Epithelial cell of esophagus (primary cell): ENCODE measurements at regions not wholly inside any gene's neighbourhood (a gene's known extent, or its start where the extent isn't known, plus 50 kb on each side); places are given as distances from the start of the nearest gene placed in this dataset.
A peak's percentile ranks its signal among the peaks of the same experiment; 100 is the strongest.

Experiments
- DNase-seq: peaks from one replicate; pipeline ENCODE4 v3.0.0; 2010; ENCODE audit warnings: low read depth
- H3K4me3 ChIP-seq: 2 replicates; pipeline ENCODE4 v1.5.1; 2011; ENCODE audit warnings: mild to moderate bottlenecking, low read length, control low read depth
- TF ChIP-seq, protein P1 (sequence below): IDR thresholded peaks from 2 replicates; pipeline ENCODE4 v1.5.1; 2011; ENCODE audit warnings: low read depth, mild to moderate bottlenecking, low read length, control low read depth, inconsistent platforms; ENCODE audit not compliant: insufficient read depth; ENCODE audit errors: missing control alignments

GRCh38 chr13:34078334-34078999 is 260.5 kb downstream of the RFC3 start:
- TF ChIP-seq, protein P1, sequence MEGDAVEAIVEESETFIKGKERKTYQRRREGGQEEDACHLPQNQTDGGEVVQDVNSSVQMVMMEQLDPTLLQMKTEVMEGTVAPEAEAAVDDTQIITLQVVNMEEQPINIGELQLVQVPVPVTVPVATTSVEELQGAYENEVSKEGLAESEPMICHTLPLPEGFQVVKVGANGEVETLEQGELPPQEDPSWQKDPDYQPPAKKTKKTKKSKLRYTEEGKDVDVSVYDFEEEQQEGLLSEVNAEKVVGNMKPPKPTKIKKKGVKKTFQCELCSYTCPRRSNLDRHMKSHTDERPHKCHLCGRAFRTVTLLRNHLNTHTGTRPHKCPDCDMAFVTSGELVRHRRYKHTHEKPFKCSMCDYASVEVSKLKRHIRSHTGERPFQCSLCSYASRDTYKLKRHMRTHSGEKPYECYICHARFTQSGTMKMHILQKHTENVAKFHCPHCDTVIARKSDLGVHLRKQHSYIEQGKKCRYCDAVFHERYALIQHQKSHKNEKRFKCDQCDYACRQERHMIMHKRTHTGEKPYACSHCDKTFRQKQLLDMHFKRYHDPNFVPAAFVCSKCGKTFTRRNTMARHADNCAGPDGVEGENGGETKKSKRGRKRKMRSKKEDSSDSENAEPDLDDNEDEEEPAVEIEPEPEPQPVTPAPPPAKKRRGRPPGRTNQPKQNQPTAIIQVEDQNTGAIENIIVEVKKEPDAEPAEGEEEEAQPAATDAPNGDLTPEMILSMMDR: no peak
- DNase-seq: no peak

GRCh38 chr13:34085204-34085603 is 267.3 kb downstream of the RFC3 start:
- TF ChIP-seq, protein P1: no peak
- no peak for DNase-seq
- H3K4me3 ChIP-seq: no peak overlapping the region

More at GRCh38 chr13:34078334-34078999, 260.5 kb downstream of the RFC3 start:
- H3K4me3 ChIP-seq: no peak overlapping the region

- no peak overlapping the region for H3K4me3 ChIP-seq
- TF ChIP-seq, protein P1: no peak
Observed at GRCh38 chr13:34086281-34086680, 268.3 kb downstream of the RFC3 start.

DNA sequence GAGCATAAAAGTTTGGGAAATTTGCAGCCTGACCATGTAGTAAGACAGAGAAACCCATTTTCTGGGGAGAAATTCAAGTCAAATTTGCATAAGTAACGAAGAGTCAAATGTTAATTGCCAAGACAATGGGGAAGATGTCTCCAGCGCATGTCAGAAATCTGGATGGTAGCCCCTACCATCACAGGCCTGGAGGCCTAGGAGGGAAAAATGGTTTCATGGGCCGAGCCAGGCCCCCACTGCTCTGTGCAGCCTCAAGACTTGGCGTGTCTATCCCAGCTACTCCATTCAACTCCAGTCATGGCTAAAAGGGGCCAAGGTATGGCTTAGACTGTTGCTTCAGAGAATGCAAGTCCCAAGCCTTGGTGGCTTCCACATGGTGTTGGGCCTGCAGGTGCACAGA is 269.8 kb downstream of the RFC3 start:
- DNase-seq: no peak
- H3K4me3 ChIP-seq: no peak overlapping the region
- TF ChIP-seq, protein P1: no peak

More at GRCh38 chr13:34086281-34086680, 268.3 kb downstream of the RFC3 start:
- no peak for DNase-seq

- DNase-seq: no peak
- TF ChIP-seq, protein P1: no peak
- no peak overlapping the region for H3K4me3 ChIP-seq
Observed at GRCh38 chr13:34103854-34104253, 285.9 kb downstream of the RFC3 start.

GRCh38 chr13:34104853-34105252 is 286.9 kb downstream of the RFC3 start:
- no peak for DNase-seq
- TF ChIP-seq, protein P1: no peak
- H3K4me3 ChIP-seq: no peak overlapping the region

- no peak overlapping the region for H3K4me3 ChIP-seq
- DNase-seq: peak; percentile 45
- TF ChIP-seq, protein P1: no peak
Observed at GRCh38 chr13:34107806-34108205, 289.9 kb downstream of the RFC3 start.
